ENCODE measurements at regions not wholly inside any gene's neighbourhood (a gene's known extent, or its start where the extent isn't known, plus 50 kb on each side); places are given as distances from the start of the nearest gene placed in this dataset.

GRCh38 chr18:59777636-59778035 is 80.4 kb upstream of the CCBE1 start:
- ChIA-PET POLR2A (no interaction called here), RAD21 (ENCODE audit: low non-redundant PET in 1 of 2, low total read pairs in 2 of 2, uncharacterized antibody in 2 of 2, unreplicated experiment in 2 of 2) (no interaction called here), CTCF (no interaction called here)
- H3K4me2 ChIP-seq (ENCODE audit: low read length) = no peak overlapping the region
- H3K4me1 ChIP-seq (ENCODE audit: control insufficient read depth in 1 of 2, insufficient read depth in 2 of 2, low read length in 2 of 2) = peaks cover 4 to 13% of the 10 kb centered on the region in 2 experiments; a peak in 2 of 4 replicates
- H3K36me3 ChIP-seq (ENCODE audit: control insufficient read depth in 1 of 2, insufficient read depth in 2 of 2, low read length in 2 of 2) = no peaks in the 10 kb centered on the region
- no TSS peak for BruUV-seq (replicated peaks)
- no peaks in the 10 kb centered on the region for H3K9me3 ChIP-seq (ENCODE audit: control insufficient read depth in 1 of 2, insufficient read depth in 1 of 2, low read depth in 1 of 2, low read length in 2 of 2)
- H3K9ac ChIP-seq (ENCODE audit: low read length) = no peak overlapping the region
- H3K9me2 ChIP-seq (ENCODE audit: insufficient read depth) = no peaks in the 10 kb centered on the region
- H3K79me2 ChIP-seq (ENCODE audit: insufficient read depth, low read length) = no peaks in the 10 kb centered on the region
- ATAC-seq (no peak), DNase-seq (ENCODE audit: low read depth, low spot score) (no peak)
- no peak overlapping the region for H2AFZ ChIP-seq (ENCODE audit: low read depth, low read length, poor library complexity, severe bottlenecking)
- intact Hi-C loops (cut with micrococcal nuclease) = no loop called here
- no peak overlapping the region for H3K4me3 ChIP-seq (replicated peaks in 1 of 2; ENCODE audit: low read depth in 1 of 2, low read length in 2 of 2)
- TF ChIP-seq POLR2AphosphoS5 (IDR thresholded peaks at IDR 0.05; ENCODE audit: low read depth, low read length) = no peak
- no peak for TF ChIP-seq ZNF274 (IDR thresholded peaks at IDR 0.05; ENCODE audit: low read depth, low read length)
- TF ChIP-seq POLR2A (IDR thresholded peaks at IDR 0.05; ENCODE audit: borderline replicate concordance, extremely low read depth, insufficient read depth, insufficient read length) = no peak
- TF ChIP-seq EZH2 (IDR thresholded peaks at IDR 0.05) = no peak
- no peak for TF ChIP-seq JUND (IDR thresholded peaks at IDR 0.05)
- TF ChIP-seq, protein P1, sequence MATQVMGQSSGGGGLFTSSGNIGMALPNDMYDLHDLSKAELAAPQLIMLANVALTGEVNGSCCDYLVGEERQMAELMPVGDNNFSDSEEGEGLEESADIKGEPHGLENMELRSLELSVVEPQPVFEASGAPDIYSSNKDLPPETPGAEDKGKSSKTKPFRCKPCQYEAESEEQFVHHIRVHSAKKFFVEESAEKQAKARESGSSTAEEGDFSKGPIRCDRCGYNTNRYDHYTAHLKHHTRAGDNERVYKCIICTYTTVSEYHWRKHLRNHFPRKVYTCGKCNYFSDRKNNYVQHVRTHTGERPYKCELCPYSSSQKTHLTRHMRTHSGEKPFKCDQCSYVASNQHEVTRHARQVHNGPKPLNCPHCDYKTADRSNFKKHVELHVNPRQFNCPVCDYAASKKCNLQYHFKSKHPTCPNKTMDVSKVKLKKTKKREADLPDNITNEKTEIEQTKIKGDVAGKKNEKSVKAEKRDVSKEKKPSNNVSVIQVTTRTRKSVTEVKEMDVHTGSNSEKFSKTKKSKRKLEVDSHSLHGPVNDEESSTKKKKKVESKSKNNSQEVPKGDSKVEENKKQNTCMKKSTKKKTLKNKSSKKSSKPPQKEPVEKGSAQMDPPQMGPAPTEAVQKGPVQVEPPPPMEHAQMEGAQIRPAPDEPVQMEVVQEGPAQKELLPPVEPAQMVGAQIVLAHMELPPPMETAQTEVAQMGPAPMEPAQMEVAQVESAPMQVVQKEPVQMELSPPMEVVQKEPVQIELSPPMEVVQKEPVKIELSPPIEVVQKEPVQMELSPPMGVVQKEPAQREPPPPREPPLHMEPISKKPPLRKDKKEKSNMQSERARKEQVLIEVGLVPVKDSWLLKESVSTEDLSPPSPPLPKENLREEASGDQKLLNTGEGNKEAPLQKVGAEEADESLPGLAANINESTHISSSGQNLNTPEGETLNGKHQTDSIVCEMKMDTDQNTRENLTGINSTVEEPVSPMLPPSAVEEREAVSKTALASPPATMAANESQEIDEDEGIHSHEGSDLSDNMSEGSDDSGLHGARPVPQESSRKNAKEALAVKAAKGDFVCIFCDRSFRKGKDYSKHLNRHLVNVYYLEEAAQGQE (IDR thresholded peaks at IDR 0.05; ENCODE audit: low read depth) = no peak
- no peak for TF ChIP-seq CEBPB (IDR thresholded peaks at IDR 0.05; ENCODE audit: low read depth)
- no peak for TF ChIP-seq EGR1 (IDR thresholded peaks at IDR 0.05; ENCODE audit: low read depth)
- TF ChIP-seq ATF3 (IDR thresholded peaks at IDR 0.05) = no peak
- TF ChIP-seq MAX (IDR thresholded peaks at IDR 0.05) = no peak
- TF ChIP-seq SIN3A (IDR thresholded peaks at IDR 0.05; ENCODE audit: low read depth) = no peak
- no peak for TF ChIP-seq FOSL1 (IDR thresholded peaks at IDR 0.05; ENCODE audit: low read depth)
- no peak for TF ChIP-seq ELF1 (IDR thresholded peaks at IDR 0.05; ENCODE audit: borderline replicate concordance, low read depth)
- no peak for TF ChIP-seq CTCF (IDR thresholded peaks at IDR 0.05 in 2 of 3, conservative IDR thresholded peaks at IDR 0.05 in 1 of 3; ENCODE audit: borderline replicate concordance in 1 of 3, insufficient read depth in 1 of 3, low read depth in 2 of 3, low read length in 2 of 3)
- no peak for TF ChIP-seq CBX3 (IDR thresholded peaks at IDR 0.05; ENCODE audit: low read depth)
- no peak for TF ChIP-seq ZFX (IDR thresholded peaks at IDR 0.05)
- TF ChIP-seq RAD21 (IDR thresholded peaks at IDR 0.05; ENCODE audit: low read depth) = no peak
- no peak for TF ChIP-seq TCF7L2 (IDR thresholded peaks at IDR 0.05; ENCODE audit: borderline replicate concordance, extremely low read depth, insufficient read depth, insufficient read length)
- no peaks in the 10 kb centered on the region for H3K27me3 ChIP-seq (ENCODE audit: insufficient read depth, low read length)
- no peaks in the 10 kb centered on the region for H4K20me1 ChIP-seq (ENCODE audit: insufficient read depth)
- no peak overlapping the region for H3K27ac ChIP-seq (ENCODE audit: low read depth, low read length)
